HG02885 (cell line): ENCODE measurements at regions not wholly inside any gene's neighbourhood (a gene's known extent, or its start where the extent isn't known, plus 50 kb on each side); places are given as distances from the start of the nearest gene placed in this dataset.
"Not testable (repeated sequence)": the region's sequence is repeated elsewhere in the genome, so short reads cannot be mapped to it uniquely, and the experiment has no call there.

Source experiments
- ATAC-seq: cut with Tn5 transposase; IDR thresholded peaks from one replicate; pipeline ENCODE4 v1.9.1; 2021; ENCODE audit warnings: mild to moderate bottlenecking; ENCODE audit not compliant: unreplicated experiment, poor library complexity

- ATAC-seq, result not testable (repeated sequence)
These were observed 51.0 kb downstream of the NPIPB11 start for GRCh38 chr16:29355339-29356059.

DNA sequence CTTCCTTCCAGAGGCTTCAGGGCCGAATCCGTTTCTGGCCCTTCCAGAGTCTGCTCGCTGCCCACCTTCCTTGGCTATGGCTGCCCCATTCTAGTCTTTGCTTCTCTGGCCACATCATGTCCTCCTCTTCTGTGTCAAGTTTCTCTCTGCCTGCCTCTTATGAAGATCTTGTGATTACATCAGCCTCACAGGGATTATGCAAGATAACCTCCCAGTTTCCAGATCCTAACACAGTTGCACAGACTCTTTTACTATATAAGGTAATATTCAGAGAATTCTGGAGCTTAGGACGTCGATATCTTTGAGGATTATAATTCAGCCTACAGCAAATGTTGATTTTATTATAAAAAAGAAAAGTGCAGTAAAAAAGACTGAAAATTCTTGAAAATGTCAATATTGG lies 52.1 kb downstream of the NPIPB11 start:
- not testable (repeated sequence) for ATAC-seq

- not testable (repeated sequence) for ATAC-seq
These were observed 53.9 kb downstream of the NPIPB11 start for GRCh38 chr16:29352617-29352999.

DNA sequence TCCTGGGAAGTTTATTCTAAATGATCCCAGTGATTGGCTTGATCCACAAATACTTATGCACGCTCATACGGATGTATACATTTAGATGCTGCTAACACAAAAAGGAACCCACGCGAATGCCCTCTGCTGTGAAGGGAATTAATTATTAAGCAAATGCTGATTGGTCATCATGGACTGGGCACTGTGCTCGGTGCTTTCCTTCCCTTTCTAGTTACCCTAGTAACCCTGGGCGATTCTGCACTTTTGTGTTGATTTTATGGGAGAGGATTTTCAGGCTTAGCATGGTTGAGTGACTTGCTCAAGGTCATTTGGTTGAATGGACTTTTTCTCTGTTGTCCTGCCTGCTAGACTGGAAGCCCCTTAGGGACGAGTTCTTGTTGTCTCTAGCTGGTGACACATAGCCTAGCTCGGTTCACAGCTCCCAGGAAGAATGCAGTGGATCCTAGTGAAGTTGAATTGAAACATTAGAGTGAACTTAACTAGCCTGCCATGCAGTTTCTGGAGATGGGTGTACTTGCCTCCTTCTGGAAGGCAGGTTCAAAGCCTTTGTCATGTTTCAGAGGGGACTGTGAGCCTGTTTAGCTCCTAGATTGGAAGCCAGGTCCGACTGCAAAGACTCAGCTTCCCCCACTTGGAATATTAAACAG lies 54.4 kb downstream of the NPIPB11 start:
- ATAC-seq, result not testable (repeated sequence)

GRCh38 chr16:29351271-29351969 lies 55.1 kb downstream of the NPIPB11 start:
- ATAC-seq, result not testable (repeated sequence)

- not testable (repeated sequence) for ATAC-seq
These were observed 56.5 kb downstream of the NPIPB11 start for GRCh38 chr16:29349966-29350365.

DNA sequence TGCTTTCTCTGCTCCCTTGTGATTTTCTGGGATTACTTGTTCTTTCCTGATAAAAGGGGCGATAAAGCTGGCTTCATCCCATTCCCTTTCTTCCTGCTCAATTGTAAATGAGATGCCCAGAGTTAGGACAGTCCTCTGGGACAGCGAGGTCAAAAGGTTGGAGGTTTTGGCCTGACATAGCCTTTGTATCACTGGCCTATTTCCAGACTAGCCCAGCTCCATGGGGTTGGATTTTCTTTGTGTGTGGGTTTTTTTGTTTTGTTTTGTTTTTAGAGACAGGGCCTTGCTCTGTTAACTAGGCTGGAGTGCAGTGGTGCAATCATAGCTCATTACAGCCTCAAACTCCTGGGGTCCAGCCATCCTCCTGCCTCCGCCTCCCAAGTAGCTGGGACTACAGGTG lies 57.8 kb downstream of the NPIPB11 start:
- ATAC-seq, result not testable (repeated sequence)

DNA sequence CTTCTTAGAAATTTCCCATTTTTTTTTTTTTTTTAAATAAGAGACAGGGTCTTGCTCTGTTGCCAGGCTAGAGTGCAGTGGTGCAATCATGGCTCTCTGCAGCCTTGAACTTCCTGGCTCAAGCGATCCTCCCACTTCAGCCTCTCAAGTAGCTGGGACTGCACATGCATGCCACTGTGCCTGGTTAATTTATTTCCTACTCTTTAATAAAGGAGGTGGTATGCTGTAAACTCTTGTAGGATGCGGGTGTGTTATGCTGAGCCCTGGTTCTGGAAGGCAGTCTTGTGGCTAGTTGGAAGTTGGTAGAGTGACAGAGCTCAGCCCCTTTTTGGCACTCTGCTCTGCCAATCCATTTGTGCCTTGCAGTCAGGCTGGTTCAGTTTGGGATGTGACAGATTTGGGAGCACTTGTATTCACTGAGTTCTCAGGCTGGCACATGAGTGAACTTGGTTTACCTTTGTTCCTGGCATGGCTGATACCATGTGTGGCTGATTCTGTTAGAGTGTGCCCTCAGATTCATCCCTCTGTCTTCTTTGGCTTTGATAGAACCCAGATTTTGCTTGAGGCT lies 58.3 kb downstream of the NPIPB11 start:
- ATAC-seq, result not testable (repeated sequence)

- not testable (repeated sequence) for ATAC-seq
These were observed 59.5 kb downstream of the NPIPB11 start for GRCh38 chr16:29346796-29347580.

- ATAC-seq, result not testable (repeated sequence)
These were observed 60.3 kb downstream of the NPIPB11 start for GRCh38 chr16:29346203-29346602.

- not testable (repeated sequence) for ATAC-seq
These were observed 63.6 kb downstream of the NPIPB11 start for GRCh38 chr16:29342937-29343336.

- ATAC-seq, result not testable (repeated sequence)
These were observed 65.6 kb downstream of the NPIPB11 start for GRCh38 chr16:29340779-29341438.

DNA sequence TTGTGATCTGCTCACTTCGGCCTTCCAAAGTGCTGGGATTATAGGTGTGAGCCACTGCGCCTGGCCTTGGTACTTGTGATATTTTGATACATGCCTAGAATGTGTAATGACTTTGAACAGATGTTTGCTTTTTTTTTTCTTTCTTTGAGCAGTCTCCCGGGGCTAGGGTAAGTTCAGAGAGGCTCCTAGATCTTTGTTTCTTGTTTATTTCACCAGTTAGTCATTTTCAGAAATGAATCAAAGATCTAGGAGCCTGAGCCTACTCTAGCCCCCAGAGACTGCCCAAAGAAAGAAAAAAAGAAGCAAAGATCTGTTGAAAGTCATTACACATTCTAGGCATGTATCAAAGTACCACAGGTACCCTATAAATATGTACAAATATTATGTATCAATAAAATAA lies 66.3 kb downstream of the NPIPB11 start:
- not testable (repeated sequence) for ATAC-seq

DNA sequence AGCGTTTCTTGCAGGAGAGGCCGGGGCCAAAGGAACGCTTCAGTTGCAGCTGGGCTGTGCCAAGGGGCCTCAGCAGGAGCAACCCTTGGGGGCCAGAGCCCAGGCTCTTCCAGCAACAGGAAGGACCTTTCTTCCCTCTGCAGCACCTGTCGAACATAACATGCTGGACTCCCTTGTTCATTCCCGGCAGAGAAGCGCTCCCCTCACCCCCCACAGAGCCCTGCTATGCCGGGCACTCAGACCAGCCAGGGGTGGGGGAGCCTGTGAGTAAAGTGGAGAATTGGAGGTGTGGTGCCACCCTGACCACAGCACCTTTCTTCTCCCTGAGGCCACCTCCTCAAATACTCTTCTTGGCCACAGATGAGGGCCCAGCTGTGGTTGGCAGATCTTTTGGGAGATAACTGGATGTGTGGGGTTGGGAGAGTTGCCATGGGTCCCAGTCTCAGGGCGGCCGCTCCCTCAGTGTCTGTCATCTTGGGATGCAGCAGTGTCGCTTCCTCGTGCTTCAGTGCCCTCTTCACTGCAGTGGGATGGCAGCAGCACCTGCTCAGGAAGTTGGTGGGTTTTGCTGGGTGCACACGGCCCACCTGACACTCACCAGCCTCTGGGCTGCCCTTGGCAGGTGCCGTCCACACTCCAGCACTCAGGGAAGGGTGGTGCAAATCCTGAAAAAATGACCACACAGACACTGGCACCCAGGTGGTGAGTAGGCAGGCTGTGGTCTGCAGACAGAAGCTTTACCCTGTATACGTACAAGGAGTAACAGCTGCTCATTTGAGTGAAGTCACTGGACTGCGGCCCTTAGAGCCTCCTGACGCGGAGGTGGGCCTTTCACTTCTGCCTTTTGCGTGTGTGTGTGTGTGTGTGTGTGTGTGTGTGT lies 67.5 kb downstream of the NPIPB11 start:
- peak; percentile 77 for ATAC-seq

DNA sequence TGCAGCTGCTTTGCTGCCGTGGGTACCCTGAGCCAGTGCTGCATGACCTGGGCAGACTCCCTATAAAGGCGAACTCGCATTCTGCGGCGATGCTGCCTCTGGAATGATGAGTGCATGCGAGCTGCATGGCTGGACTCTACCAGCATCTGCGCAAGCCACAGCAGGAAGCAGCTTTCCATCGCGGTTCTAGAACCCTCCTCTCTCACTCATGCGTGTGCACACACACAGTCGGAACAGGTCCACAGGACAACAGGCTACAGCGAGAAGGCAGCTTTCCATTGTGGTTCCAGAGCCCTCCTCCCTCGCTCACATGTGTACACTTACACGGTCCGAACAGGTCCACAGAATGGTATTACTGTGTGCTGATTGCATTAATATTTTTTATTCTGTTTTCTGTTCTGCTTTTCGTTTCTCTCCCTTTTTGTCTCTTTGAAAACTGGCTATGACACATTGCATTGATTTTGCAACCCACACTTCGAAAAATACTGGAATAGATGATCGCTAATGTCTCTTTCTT lies 69.1 kb downstream of the NPIPB11 start:
- ATAC-seq, result not testable (repeated sequence)

GRCh38 chr16:29335549-29335846 lies 71.0 kb downstream of the NPIPB11 start:
- ATAC-seq, result not testable (repeated sequence)

- ATAC-seq, result not testable (repeated sequence)
These were observed 71.5 kb downstream of the NPIPB11 start for GRCh38 chr16:29334776-29335548.
